Nucleus accumbens (tissue), 56 donors: ENCODE measurements at regions not wholly inside any gene's neighbourhood (a gene's known extent, or its start where the extent isn't known, plus 50 kb on each side); places are given as distances from the start of the nearest gene placed in this dataset.
"Not testable (repeated sequence)": the region's sequence is repeated elsewhere in the genome, so short reads cannot be mapped to it uniquely, and the experiment has no call there.

ENCODE experiments used
- DNase-seq, 56 donors: peaks; one replicate each; lab custom pipeline; 2025; lab: John Stamatoyannopoulos, UW

- no peak for DNase-seq
Observed at GRCh38 chr5:24232041-24232440, 412.7 kb downstream of the CDH10 start.

DNA sequence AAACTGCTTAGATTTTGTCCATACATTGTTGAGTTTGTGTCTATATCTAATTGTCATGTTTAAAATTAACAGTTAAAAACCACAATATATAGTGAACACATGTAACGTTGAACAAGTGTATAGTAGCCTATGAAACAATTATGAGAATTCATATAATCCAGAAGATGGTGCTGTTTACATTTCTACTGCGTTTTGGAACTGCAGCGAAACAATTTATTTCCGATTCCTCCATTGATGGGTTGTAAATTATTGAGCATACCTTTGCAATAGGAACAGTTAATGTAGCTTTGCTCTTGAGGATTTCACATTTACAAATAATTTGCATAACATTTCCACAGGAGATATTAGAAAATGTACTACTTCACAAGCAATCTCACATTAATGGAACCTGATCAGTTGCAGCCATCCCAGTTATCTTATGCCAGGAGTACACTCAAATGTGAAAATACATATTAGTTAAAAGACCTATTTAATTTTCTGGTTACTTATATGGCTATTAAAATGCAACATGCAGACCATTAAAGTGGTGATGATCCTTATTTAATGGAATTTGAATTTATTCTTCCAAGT lies 411.8 kb downstream of the CDH10 start:
- no peak for DNase-seq

GRCh38 chr5:24235946-24236345 lies 408.8 kb downstream of the CDH10 start:
- no peak for DNase-seq

GRCh38 chr5:24245821-24246220 lies 399.0 kb downstream of the CDH10 start:
- no peak for DNase-seq

DNA sequence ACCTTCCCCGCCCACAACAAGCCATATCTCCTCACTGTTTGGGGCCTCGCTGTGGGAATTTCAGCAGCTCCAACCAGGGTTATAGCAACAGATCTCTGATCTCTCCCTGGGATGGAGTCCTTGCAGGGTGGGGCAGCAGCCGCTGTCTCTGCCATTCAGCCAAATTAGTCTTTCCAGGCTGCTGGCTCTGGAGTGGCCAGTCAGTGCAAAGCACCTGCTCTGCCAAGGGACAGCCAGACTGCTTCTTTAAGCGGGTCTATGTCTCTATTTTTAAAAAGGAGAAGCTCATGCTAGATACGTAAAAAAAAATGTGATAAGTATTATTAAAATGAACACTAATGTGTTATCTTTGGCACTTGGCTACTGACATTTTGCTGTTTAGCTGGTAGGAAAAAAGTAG lies 380.2 kb downstream of the CDH10 start:
- no peak for DNase-seq

- no peak for DNase-seq
Observed at GRCh38 chr5:24265306-24265705, 379.5 kb downstream of the CDH10 start.

DNA sequence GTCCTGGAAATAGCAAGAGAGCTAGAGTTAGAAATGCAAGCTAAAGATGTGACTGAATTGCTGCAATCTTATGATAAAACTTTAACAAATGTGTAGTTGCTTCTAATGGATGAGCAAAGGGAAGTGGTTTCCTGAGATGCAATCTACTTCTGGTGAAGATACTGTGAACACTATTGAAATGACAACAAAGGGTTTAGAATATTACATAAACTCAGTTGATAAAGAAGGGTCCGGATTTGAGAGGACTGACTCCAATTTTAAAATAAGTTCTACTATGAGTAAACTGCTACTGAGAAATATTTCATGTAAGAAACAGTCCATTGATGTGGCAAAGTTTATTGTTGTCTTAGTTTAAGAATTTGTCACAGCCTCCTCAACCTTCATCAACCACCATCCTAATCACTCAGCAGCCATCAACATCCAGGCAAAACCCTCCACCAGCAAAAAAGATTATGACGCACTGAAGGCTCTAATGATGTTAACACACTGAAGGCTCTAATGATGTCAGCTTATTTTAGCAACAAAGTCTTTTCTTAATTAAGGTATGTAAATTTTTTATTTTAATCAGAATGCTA lies 376.2 kb downstream of the CDH10 start:
- DNase-seq: no peak

- DNase-seq: not testable (repeated sequence)
Observed at GRCh38 chr5:24271702-24272118, 373.1 kb downstream of the CDH10 start.

- no peak for DNase-seq
Observed at GRCh38 chr5:24272741-24273140, 372.0 kb downstream of the CDH10 start.

DNA sequence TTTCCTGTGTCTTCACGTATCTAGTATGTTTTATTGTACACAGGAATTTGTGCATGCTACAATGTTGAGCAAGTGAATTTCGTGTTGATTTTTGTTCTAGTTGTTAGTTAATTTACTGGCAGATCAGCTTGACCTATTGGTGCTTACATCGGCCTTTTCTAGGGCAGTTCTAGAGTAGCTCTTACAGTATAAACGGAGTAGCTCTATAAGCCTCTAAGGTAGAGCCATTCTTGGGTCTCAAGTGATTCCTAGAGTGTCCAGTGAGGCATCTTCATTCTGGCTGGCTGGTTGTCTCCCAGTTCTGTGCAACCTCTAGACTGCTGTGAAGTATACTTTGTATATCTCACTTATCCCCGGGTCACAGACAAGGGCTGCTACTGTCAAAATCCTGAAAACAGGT lies 364.6 kb downstream of the CDH10 start:
- no peak for DNase-seq

DNA sequence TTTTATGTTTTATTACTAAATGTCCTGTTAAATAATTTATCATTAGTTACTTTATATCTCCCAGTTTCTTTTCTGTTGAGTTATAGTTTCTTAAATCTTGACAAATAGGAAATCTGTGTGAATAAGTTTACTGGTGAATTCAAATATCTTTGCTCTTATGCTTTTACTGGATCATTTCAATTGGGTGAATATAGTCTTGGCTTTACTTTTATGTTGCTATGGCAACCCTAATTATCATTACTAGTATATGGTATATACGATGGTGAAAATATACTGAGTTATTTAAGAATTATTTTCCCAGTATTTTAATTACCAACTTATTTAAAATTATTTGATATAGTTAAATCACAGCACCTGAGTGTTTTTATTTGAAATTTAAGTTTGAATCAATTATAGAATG lies 363.0 kb downstream of the CDH10 start:
- DNase-seq: no peak

DNA sequence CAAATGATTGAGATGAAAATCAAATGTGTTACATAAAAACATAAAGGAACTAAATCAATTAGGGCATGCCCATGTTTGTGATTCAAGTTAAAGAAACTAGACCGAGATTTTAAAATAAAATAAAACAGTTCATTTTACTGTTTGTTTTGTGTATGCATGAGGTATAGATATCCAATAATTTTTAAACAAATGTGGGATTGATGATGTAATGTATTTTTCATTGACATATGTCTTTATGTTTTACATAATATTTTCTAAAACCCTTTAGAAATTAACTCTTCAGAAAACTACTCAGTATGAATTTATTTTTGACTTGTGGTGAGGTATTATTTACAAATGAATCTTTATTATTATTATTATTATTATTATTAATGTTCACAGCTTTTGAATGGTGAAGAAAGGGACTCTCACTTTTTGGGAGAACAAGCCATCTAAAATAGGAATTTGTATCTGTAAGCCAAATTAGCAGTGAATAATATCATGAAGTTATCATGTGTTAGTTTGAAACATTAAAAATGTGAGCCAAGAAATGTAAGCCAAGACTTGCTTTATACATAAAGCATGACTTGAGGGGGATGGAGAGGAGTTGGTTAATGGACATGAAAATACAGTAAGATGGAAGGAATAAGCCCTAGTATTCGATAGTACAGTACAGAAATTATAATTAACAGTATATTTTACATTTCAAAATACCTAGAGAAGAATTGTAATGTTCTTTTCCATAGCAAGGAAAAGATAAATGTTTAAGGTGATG lies 355.0 kb downstream of the CDH10 start:
- DNase-seq: no peak

- no peak for DNase-seq
Observed at GRCh38 chr5:24290536-24290935, 354.2 kb downstream of the CDH10 start.

GRCh38 chr5:24291916-24292315 lies 352.9 kb downstream of the CDH10 start:
- DNase-seq: no peak

DNA sequence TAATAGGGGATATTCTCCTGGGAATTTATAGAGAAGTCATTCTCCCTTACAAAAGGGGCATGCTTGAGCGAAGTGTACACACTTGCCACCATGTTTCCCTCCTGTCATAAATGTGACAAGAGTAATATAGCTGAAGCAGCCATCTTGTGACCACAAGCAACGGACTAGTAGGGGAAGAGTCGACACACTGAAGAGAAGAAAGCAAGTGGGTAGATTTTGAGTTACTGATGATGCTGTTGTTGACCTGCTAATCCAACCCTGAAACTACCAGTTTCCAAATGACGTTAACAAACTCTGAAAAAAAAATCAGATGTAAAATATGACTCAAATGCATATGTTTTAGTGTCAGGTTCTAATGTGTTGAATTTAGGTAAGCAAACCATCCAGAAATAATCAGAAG lies 350.4 kb downstream of the CDH10 start:
- no peak for DNase-seq

DNA sequence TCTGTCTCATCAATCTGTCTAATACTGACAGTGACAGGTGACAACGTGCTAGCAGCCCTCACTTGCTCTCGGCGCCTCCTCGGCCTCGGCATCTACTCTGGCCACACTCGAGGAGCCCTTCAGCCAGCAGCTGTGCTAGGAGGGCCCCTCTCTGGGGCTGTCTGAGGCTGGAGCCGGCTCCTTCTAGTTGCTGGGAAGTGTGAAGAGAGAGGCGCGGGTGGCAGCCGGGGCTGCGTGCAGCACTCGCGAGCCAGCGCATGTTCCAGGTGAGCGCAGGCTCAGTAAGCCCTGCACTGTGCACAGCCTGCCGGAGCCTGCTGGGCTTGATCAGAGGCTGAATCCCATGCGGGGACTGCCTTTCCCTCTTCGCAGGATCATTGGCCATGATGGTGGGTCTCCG lies 330.7 kb downstream of the CDH10 start:
- no peak for DNase-seq

DNA sequence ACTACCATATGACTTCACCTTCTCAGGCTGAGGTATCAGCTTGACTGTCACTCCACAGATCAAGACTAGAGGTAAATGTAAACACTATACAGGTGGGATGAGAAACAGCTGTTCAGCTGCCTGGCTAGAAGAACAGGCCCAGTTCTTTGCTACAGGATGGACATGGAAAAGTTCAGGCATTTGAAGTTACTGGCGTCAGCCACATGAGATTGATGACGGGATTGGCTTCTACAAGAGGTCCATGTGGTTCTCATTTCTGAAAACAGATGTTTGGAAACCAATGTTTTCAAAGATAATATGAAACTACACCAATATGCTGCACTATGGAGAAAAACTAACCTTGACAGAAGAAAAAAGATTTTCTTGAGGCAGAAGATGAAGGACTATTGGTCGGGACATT lies 324.1 kb downstream of the CDH10 start:
- no peak for DNase-seq

DNA sequence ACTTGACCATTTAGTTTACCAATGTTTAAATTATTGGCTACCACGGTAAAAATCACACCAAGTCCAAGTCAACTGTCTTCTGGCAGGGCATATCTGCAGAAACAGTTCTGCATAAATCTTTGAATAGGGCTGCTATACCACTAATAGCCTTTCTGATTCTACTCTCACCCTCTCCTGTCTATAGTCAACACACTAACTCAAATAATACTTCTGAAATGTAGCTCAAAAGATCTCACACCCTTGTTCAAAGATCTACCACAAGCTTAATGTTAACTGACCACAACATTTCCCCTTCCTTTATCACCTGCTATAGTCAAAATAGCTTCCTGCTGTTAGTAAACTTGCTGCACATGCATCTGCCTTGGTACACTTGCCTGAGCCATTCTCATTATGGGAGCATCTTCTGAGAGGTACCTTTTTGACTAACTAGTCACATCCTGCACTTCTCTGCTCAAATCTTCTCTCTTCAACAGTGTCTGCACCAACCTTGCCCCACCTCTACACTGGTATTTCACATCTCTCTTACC lies 319.4 kb downstream of the CDH10 start:
- no peak for DNase-seq

DNA sequence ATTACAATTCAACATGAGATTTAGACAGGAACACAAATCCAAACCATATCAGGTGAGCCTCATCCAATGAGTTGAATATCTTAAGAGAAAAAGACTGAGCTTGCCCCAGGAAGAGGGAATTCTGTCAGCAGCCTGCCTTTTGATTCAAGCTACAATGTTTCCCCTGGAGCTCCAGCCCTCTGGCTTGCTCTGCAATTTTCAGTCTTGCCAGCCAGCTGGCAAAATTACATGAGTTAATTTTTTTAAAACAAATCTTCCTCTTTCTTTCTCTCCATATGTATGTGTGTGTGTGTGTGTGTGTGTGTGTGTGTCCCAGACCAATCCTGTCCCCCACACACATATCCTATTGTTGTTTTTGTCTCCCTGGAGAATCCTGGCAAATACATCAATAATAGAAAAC lies 313.2 kb downstream of the CDH10 start:
- no peak for DNase-seq

- no peak for DNase-seq
Observed at GRCh38 chr5:24347158-24347557, 297.6 kb downstream of the CDH10 start.

DNA sequence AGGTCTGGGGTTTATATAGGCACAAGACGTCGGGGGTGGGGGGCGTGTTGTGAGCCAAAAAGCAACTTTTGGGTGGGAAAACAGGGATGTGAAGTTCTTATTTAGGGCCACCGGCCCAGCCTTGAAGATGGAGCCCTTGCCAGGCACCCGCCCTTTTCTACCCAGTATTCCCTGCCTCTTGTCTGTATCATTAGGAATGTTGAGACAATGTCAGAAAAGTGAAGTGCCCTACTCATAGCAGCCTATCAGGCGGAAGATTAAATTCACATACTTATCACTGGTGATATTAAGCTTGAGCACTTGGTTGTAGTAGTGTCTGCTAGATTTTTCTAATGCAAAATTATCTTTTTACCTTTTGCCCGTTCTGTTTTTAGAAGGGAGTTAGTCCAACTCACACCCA lies 293.5 kb downstream of the CDH10 start:
- no peak for DNase-seq

DNA sequence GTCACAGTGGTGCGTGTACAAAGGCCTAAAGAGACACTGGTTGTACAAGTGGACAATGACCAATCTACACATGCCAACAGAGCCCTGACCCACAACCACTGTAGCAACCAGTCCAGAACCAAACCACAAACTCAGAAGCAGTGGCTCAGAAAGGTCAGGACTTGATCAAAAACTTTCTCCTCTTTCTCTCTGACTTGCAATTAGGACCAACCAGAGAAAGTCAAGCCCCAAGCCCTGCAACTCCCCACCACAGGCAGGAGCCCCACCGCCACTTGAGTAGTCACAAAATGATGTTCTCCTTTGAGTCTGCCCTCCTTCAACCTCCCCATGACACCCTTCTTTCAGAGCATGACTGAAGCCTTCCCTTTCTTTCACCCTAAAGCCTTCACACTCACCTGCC lies 291.8 kb downstream of the CDH10 start:
- no peak for DNase-seq
